ENCODE measurements at regions not wholly inside any gene's neighbourhood (a gene's known extent, or its start where the extent isn't known, plus 50 kb on each side); places are given as distances from the start of the nearest gene placed in this dataset.

DNA sequence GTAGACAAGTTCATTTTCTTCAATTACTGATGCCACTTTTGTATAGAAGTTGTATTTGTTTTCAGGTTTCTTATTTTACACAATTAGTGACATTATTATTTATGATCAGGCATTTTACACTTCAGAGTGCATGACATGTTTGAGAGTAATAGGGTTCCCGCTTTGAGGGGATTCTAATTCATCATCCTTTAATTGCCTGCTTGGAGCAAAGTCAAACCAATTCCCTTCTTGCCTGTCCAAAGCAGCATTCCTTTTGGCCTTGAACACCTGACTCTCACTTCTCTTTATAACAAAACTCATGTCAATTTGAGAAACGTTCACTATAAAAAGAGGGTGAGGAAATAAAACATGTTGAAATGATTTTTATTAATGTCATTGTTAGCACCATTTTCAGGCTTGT is 1149.4 kb downstream of the NXPH1 start:
- Histone ChIP-seq H3K9ac (ENCODE audit: insufficient read depth in 1 of 2, low read length in 2 of 2) (no peak overlapping the region), H3K4me1 (ENCODE audit: control insufficient read depth in 5 of 5, insufficient read depth in 5 of 5, low read length in 5 of 5) (no peaks in the 10 kb centered on the region), H3K27ac (ENCODE audit: low read depth in 1 of 2, low read length in 1 of 2) (no peak overlapping the region), H3K27me3 (ENCODE audit: control insufficient read depth in 3 of 3, insufficient read depth in 3 of 3, low read length in 2 of 3) (no peaks in the 10 kb centered on the region), H3K4me3 (no peak overlapping the region), H3K36me3 (ENCODE audit: control insufficient read depth in 4 of 4, insufficient read depth in 4 of 4, low read length in 4 of 4) (no peaks in the 10 kb centered on the region), H3K9me3 (ENCODE audit: control insufficient read depth in 4 of 4, insufficient read depth in 3 of 4, low read length in 3 of 4) (peaks cover 0 to 4% (median 0%) of the 10 kb centered on the region in 4 donors)
- DNase-seq (no peak), ATAC-seq (ENCODE audit: insufficient read depth, low FRiP score) (no peak)
- TF ChIP-seq CTCF (IDR thresholded peaks at IDR 0.05; ENCODE audit: control extremely low read depth, extremely low read depth): no peak
- WGBS, 2 donors: 39 to 74% methylated on average over 2 of the region's 2 CpGs

DNA sequence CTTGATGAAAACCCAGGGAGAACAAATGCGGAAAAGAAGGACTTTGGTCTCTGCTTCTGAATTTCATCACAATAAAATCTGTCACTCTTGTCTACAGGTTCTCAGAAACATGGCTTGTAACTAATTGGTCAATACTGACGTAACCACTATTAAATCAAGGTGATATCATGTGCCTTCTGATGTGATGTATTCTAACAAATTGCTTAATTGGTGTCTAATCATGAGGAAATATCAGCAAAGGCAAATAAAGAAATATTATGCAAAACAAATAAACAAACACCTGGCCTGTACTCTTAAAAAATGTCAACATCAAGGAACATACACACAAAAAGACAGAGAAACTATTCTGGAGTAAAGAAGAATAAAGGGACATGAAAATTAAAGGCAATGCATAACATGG is 1165.0 kb downstream of the NXPH1 start:
- TF ChIP-seq CTCF (IDR thresholded peaks at IDR 0.05; ENCODE audit: control extremely low read depth, extremely low read depth): no peak
- no peak overlapping the region for H3K9ac ChIP-seq (ENCODE audit: insufficient read depth in 1 of 2, low read length in 2 of 2)
- DNase-seq: no peak
- H3K36me3 ChIP-seq (ENCODE audit: control insufficient read depth in 4 of 4, insufficient read depth in 4 of 4, low read length in 4 of 4): no peaks in the 10 kb centered on the region
- WGBS, 2 donors: 88 to 90% methylated on average over 2 of the region's 2 CpGs
- H3K9me3 ChIP-seq (ENCODE audit: control insufficient read depth in 4 of 4, insufficient read depth in 3 of 4, low read length in 3 of 4): peaks cover 0 to 2% (median 0%) of the 10 kb centered on the region in 4 donors
- H3K27me3 ChIP-seq (ENCODE audit: control insufficient read depth in 3 of 3, insufficient read depth in 3 of 3, low read length in 2 of 3): no peaks in the 10 kb centered on the region
- H3K4me3 ChIP-seq: no peak overlapping the region
- no peak overlapping the region for H3K27ac ChIP-seq (ENCODE audit: low read depth in 1 of 2, low read length in 1 of 2)
- no peak for ATAC-seq (ENCODE audit: insufficient read depth, low FRiP score)
- H3K4me1 ChIP-seq (ENCODE audit: control insufficient read depth in 5 of 5, insufficient read depth in 5 of 5, low read length in 5 of 5): no peaks in the 10 kb centered on the region

DNA sequence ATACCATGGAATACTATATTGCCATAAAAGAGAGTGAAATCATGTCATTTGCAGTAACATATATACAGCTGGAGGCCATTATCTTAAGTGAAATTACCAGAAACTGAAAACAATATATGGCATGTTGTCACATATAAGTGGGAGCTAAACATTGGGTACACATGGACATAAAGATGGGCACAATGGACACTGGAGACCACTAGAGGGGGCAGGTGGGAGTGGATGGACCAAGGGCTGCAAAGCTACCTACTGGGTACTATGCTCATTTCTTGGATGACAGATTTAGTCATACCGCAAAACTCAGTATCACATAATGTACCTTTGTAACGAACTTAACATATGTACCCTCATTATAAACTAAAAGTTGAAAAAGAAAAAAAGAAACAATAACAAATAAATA is 1167.6 kb downstream of the NXPH1 start:
- ATAC-seq (ENCODE audit: insufficient read depth, low FRiP score) (no peak), DNase-seq (no peak)
- Histone ChIP-seq H3K27me3 (ENCODE audit: control insufficient read depth in 3 of 3, insufficient read depth in 3 of 3, low read length in 2 of 3) (no peaks in the 10 kb centered on the region), H3K4me3 (no peak overlapping the region), H3K4me1 (ENCODE audit: control insufficient read depth in 5 of 5, insufficient read depth in 5 of 5, low read length in 5 of 5) (no peaks in the 10 kb centered on the region), H3K27ac (ENCODE audit: low read depth in 1 of 2, low read length in 1 of 2) (no peak overlapping the region), H3K36me3 (ENCODE audit: control insufficient read depth in 4 of 4, insufficient read depth in 4 of 4, low read length in 4 of 4) (no peaks in the 10 kb centered on the region), H3K9me3 (ENCODE audit: control insufficient read depth in 4 of 4, insufficient read depth in 3 of 4, low read length in 3 of 4) (peaks cover 0 to 2% (median 0%) of the 10 kb centered on the region in 4 donors), H3K9ac (ENCODE audit: insufficient read depth in 1 of 2, low read length in 2 of 2) (no peak overlapping the region)
- 91% methylated on average over 2 of the region's 2 CpGs for WGBS, 2 donors
- TF ChIP-seq CTCF (IDR thresholded peaks at IDR 0.05; ENCODE audit: control extremely low read depth, extremely low read depth): no peak

- Histone ChIP-seq H3K9me3 (ENCODE audit: control insufficient read depth in 4 of 4, insufficient read depth in 3 of 4, low read length in 3 of 4) (no peaks in the 10 kb centered on the region), H3K4me3 (no peak overlapping the region), H3K27ac (ENCODE audit: low read depth in 1 of 2, low read length in 1 of 2) (no peak overlapping the region), H3K9ac (ENCODE audit: insufficient read depth in 1 of 2, low read length in 2 of 2) (no peak overlapping the region), H3K27me3 (ENCODE audit: control insufficient read depth in 3 of 3, insufficient read depth in 3 of 3, low read length in 2 of 3) (no peaks in the 10 kb centered on the region), H3K36me3 (ENCODE audit: control insufficient read depth in 4 of 4, insufficient read depth in 4 of 4, low read length in 4 of 4) (no peaks in the 10 kb centered on the region), H3K4me1 (ENCODE audit: control insufficient read depth in 5 of 5, insufficient read depth in 5 of 5, low read length in 5 of 5) (no peaks in the 10 kb centered on the region)
- no peak for TF ChIP-seq CTCF (IDR thresholded peaks at IDR 0.05; ENCODE audit: control extremely low read depth, extremely low read depth)
- peak in 2 of 3 donors; percentile 24 to 51 for DNase-seq
- no peak for ATAC-seq (ENCODE audit: insufficient read depth, low FRiP score)
Measured at GRCh38 chr7:9603291-9603690, 1169.9 kb downstream of the NXPH1 start.
